ENCODE measurements at regions not wholly inside any gene's neighbourhood (a gene's known extent, or its start where the extent isn't known, plus 50 kb on each side); places are given as distances from the start of the nearest gene placed in this dataset.
"Not testable (repeated sequence)": the region's sequence is repeated elsewhere in the genome, so short reads cannot be mapped to it uniquely, and the experiment has no call there.

DNA sequence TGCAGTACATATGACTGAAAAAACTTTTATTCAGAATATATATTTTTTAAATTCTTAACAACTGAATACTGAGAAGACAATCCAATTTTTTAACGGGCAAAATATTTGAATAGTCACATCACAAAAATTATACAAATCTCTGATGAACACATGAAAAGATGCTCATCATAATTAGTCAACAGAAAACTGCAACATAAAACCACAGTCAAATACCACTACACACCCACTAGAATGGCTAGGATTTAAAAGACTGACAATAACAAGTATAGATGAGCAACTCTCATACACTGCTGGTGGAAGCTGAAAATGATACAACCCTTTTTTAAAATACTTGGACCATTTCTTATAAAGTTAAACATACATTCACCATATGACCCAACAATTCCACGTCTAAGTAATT is 87.7 kb upstream of the TNFSF4 start:
- no peaks in the 10 kb centered on the region for H3K27me3 ChIP-seq
- no peak for DNase-seq
- no peaks in the 10 kb centered on the region; the same call in 1 of the 2 replicates for H3K9me3 ChIP-seq
- H3K36me3 ChIP-seq, result no peaks in the 10 kb centered on the region
- H3K4me3 ChIP-seq, result no peak overlapping the region

DNA sequence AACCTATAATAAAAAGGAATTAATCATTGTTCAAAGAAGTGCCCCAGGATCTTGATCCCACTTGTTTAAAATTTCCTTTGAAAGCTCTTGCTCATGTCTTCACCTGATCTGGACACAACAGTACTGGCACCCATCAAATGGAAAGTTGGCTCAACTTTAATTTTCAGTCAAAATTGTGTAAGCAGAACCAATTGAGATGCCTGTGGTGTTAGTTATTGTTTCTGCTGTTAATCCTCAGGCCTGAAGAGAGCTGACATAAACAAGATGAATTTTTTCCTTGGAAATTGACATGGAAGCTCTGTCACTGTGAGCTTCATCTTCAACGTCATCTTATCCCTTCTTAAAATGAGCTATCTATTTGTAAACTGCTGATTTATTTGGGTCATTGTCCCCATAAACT is 88.3 kb upstream of the TNFSF4 start:
- no peak for DNase-seq
- Histone ChIP-seq H3K27me3 (no peaks in the 10 kb centered on the region), H3K4me3 (no peak overlapping the region), H3K36me3 (no peaks in the 10 kb centered on the region), H3K9me3 (no peaks in the 10 kb centered on the region; the same call in 1 of the 2 replicates)

DNA sequence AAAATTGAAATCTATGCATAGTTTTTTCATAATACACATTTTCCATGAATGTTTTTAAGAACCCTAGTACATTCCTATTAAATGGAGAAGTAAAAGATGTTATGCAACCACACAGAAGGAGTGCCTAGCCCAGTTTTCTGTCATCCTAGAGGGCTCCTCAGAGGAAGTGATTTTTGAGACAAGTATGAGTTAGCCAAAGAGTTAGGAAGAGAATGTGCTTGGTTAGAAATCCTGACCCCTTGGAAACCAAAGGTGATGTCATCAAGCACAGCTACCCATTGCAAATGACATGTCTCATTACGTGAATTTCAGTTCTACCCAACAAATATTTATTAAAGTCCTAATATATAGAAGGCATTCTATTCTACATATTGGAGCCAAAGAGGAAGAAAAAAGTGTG is 88.9 kb upstream of the TNFSF4 start:
- Histone ChIP-seq H3K9me3 (no peaks in the 10 kb centered on the region; the same call in 1 of the 2 replicates), H3K4me3 (no peak overlapping the region), H3K27me3 (no peaks in the 10 kb centered on the region), H3K36me3 (no peaks in the 10 kb centered on the region)
- DNase-seq, result no peak

DNA sequence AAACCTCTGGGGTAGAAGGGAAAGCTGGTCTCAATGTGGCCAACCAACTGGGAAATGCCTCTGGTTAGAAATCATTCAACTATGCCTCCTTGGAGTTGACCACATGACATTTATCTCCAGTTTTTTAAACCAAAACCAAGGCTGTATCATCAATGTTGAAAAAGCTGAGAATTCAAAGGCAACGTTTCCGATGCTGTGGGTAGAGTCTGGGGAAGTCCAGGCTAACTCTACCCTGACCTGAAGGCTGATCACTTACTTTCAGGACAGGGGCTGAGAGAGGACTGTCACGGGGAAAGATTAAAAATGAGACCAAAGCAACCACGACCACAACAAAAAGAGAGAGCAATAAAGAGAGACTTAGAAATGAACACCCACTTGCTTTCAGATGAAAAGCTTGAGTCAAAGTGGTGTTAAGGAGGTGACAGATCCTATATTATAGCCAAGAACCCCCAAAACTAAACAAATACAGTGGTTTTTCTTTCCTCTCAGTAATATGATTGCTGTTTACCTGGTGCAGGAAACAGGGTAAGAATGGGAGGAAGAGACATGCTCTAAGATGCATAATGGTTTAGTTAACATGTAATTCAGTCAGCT is 90.8 kb upstream of the TNFSF4 start:
- H3K36me3 ChIP-seq, result no peaks in the 10 kb centered on the region
- H3K4me3 ChIP-seq, result no peak overlapping the region
- H3K9me3 ChIP-seq, result no peaks in the 10 kb centered on the region; the same call in 1 of the 2 replicates
- no peaks in the 10 kb centered on the region for H3K27me3 ChIP-seq
- no peak for DNase-seq

DNA sequence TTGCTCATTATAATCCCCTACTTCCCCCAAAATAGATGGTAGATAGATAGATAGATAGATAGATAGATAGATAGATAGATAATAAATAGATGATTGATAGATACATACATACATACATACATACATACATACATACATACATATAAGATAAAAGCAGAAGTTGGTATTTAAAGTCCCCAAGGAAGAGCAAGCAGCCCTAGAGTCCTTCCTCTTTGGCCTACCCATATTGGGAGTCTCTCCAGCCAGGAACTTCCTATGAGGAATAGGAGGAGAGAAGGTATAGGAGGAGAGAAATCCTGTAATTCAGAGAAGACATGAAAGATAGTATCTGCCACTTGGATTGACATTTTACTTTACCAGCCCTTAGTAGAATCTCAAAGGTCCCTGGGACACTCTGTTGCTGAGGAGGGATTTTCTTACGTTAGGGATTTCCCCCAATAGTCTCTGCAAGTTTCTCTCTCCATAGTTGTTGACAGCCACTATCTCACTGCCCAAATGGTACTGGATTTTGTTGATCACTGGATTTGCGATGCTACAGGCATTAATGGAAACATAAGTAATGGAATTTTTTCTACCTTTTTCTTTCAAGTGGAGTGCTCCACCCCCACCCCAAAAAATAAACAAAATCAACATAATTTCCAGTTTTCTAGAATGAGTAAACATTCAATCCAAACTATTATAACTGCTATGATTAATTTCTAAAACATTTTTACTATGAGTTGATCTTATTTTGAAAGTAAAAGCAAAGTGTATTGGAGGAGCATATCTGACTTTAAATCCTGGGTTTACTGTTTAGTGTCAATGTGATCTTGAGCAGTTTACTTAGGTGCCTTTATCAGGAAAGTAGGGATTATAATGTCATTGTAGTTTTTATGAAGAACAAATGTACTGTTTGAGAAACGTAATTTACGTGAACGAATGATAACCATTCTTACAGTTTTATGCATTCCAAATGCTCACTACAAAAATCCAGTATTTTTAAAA is 93.2 kb upstream of the TNFSF4 start:
- H3K27me3 ChIP-seq, result no peaks in the 10 kb centered on the region
- no peaks in the 10 kb centered on the region for H3K9me3 ChIP-seq
- no peaks in the 10 kb centered on the region for H3K36me3 ChIP-seq
- DNase-seq, result no peak
- H3K4me3 ChIP-seq, result no peak overlapping the region

DNA sequence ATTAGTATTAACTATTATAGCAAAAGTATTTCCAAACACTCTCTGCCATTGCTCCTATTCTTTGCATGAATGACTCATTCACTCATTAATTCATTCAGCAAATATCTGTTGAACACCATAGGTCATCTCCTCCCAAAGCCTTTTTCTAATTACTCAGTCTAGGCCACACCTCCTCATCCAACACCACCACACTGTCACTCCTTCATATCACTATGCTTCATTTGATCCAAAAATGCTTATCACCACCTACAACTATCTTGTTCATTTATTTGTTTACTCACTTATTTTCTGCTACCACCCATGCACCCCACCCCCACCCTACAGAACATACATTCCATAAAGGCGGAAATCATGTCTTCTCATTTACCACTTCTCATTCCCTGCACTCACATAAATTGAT is 94.4 kb upstream of the TNFSF4 start:
- no peaks in the 10 kb centered on the region for H3K9me3 ChIP-seq
- DNase-seq, result no peak
- H3K36me3 ChIP-seq, result no peaks in the 10 kb centered on the region
- no peaks in the 10 kb centered on the region for H3K27me3 ChIP-seq
- no peak overlapping the region for H3K4me3 ChIP-seq

DNA sequence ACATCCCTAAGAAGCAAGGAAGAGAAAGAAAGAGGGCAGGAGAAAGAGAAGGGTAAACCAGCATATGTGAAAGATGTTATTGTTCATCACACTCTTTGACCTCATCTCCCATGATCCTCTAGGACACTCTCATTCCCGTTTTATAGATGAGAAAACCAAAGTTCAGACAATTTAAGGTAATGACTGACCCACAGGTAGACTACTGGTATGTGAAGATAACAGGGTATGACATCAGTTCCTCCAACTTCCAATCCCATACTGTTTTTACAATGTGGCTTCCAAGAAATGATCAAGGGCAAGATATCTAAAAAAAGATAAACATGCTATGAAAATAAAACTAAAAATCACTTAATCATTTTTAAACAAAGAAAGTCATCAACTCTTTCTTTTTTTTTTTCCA is 95.2 kb upstream of the TNFSF4 start:
- H3K4me3 ChIP-seq, result no peak overlapping the region
- H3K27me3 ChIP-seq, result no peaks in the 10 kb centered on the region
- no peaks in the 10 kb centered on the region for H3K9me3 ChIP-seq
- H3K36me3 ChIP-seq, result no peaks in the 10 kb centered on the region
- DNase-seq, result no peak

DNA sequence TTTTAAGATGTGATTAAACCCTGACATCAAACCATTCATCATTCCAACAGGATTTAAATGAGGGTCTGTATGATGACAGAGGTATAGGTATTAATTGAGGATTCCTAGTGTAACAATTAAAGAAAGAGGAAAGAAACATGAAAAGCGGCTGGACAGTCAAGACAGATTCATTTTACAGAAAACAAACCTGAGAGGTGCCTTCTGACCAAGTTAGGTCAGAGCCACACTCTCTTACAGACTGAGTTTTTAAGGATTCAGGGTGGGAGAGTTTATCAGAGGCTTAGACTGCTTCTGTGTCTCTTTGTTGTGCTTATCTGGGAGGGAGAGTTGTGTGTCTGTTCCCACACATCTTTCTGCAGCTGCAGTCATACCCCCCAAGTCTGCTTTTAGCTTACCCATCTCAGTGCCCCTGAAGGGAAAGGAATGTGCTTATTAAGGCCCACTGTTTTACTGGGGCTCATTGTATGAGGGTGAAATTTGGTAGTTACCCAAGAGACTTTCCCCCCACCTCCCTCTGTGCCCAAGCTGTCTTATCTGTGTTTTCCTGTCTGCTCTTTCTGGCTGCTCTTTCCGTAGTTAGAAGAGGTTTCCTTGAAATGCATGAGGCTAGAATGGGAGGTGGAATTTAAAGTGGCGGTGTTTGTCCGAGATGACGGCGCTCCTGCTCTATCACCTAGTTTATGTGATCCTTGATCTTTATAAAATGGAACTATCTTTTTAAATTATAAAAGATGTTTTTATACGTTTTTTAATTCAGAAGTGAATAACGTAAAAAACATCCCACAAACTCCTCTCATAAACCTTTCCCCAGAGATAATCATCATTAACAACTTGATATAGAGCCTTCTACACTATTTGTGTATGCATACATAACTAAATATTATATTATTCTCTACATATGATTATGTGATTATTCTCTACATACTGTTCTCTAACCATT is 96.0 kb upstream of the TNFSF4 start:
- Histone ChIP-seq H3K4me3 (no peak overlapping the region), H3K9me3 (no peaks in the 10 kb centered on the region), H3K27me3 (no peaks in the 10 kb centered on the region), H3K36me3 (no peaks in the 10 kb centered on the region)
- no peak for DNase-seq

DNA sequence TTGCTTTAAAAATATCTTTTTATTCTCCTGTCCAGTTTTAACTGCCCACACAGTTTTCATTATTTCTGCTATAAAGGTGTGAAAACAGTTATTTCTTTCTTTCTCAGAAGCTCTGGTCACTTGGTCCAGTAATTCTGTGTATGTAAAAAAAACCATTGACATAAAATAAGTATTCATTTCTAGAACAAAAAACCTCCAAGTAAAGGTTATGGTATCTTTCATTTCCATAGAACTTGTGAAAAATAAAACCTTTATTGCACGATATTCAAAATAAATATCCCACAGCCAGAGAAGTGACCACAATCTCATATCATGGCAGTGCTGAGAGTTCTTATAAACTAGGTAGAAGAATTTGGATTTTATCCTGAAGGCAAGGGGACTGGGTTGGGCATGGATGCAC is 96.9 kb upstream of the TNFSF4 start:
- Histone ChIP-seq H3K9me3 (no peaks in the 10 kb centered on the region), H3K27me3 (no peaks in the 10 kb centered on the region), H3K4me3 (no peak overlapping the region), H3K36me3 (no peaks in the 10 kb centered on the region)
- no peak for DNase-seq

DNA sequence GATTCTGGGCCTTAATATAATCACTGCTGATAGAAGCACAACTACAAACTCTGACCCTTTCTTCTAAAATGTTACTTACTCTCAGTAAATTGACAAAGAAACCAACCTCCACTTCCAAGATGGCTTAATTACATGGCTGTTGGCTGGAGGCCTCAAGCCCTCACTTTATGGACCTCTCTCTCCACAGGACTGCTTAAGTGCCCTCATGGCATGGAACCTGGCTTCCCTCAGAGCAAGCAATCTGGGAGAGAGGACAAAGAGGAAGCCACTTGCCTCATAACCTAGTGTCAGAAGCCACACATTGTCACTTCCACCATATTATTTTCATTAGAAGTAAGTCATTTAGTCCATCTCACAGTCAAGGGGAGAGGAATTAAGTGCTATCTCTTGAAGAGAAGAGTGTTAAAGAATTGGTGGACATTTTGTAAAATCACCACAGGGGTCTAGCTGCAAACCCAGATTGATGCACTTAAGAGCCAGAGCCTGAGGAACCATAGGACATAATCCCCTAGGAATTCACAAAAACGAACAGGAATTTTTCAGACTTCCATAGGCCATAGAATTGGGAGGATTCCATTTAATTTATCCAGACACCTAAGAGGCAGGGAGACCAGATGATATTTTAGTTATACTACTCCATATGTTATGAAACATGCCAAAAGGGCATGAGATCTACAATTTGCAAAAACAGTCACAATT is 97.5 kb upstream of the TNFSF4 start:
- H3K9me3 ChIP-seq, result no peaks in the 10 kb centered on the region
- no peak overlapping the region for H3K4me3 ChIP-seq
- H3K36me3 ChIP-seq, result no peaks in the 10 kb centered on the region
- DNase-seq, result no peak
- no peaks in the 10 kb centered on the region for H3K27me3 ChIP-seq

DNA sequence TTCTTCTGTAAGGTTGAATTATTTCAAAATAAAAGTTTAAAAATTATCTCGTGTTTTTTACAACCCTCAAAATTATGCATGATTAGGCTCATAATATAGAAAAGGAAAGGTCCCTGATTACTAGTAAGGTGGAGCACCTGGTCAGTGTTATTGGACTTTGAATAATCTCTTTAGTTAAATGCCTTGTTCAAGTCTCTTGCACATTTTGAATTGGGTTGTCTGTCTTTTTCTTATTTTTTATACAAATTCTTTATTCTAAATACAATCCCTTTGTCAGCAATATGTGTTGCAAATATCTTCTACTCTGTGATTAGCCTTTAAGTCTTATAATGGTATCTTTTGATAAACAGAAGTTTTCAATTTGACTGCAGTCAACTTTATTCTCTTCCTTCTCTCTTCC is 100.7 kb upstream of the TNFSF4 start:
- no peaks in the 10 kb centered on the region for H3K36me3 ChIP-seq
- H3K4me3 ChIP-seq, result no peak overlapping the region
- DNase-seq, result no peak
- H3K9me3 ChIP-seq, result peaks cover 2% of the 10 kb centered on the region; the same call in 1 of the 2 replicates
- no peaks in the 10 kb centered on the region for H3K27me3 ChIP-seq

DNA sequence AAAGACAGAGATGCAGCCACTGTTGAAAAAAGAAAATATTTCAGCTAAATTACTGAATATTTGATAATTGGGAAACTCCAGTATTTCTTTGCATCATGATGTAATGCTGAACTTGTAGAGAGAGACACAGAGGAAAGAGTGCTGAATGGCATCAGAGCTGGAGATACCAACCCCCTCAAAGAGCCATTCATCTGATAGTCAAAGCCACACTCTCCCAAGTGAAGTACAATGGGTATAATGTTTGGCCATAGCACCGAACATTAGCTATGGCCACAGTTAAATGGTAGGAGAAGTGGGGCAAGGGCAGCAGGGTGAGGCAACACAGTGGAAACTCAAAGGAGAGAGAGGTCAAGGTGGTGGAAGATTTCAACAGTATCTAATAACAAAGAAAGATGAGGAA is 107.5 kb upstream of the TNFSF4 start:
- H3K4me3 ChIP-seq, result no peak overlapping the region
- no peaks in the 10 kb centered on the region for H3K36me3 ChIP-seq
- DNase-seq, result no peak
- peaks cover 2% of the 10 kb centered on the region; the same call in 1 of the 2 replicates for H3K9me3 ChIP-seq
- H3K27me3 ChIP-seq, result no peaks in the 10 kb centered on the region

DNA sequence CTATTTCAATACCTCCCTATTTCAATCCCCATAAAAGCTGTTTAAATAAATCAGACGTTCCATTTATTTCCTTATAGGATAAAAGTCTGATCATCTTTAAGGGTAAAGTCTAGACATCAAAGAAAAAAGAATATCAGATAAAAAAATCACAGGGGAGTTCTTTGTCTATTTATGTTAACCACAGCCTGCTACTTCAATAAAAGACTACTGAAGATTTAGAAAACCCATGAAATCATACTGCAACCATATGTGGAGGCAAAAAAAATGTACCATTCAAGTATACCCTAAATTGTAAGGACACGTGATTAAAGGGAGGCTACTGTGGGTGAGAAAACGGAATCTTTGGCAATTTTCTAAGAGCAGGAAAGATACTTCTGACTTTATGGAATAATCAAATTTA is 108.2 kb upstream of the TNFSF4 start:
- H3K27me3 ChIP-seq, result no peaks in the 10 kb centered on the region
- no peaks in the 10 kb centered on the region for H3K36me3 ChIP-seq
- DNase-seq, result no peak
- no peaks in the 10 kb centered on the region; the same call in 1 of the 2 replicates for H3K9me3 ChIP-seq
- no peak overlapping the region for H3K4me3 ChIP-seq

DNA sequence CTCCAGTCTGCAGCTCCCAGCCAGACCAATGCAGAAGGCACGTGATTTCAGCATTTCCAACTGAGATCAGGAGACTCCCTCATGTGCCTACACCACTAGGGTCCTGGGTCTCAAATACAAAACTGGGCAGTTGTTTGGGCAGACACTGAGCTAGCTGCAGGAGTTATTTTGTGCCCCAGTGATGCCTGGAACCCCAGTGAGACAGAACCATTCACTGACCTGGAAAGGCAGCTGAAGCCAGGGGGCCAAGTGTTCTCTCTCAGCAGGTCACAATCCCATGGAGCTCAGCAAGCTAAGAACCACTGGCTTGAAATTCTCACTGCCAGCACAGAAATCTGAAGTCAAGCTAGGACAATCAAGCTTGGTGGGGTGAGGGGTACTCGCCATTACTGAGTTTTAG is 111.7 kb upstream of the TNFSF4 start:
- no peak overlapping the region for H3K4me3 ChIP-seq
- no peak for DNase-seq
- peaks cover 3% of the 10 kb centered on the region; the same call in 1 of the 2 replicates for H3K9me3 ChIP-seq
- H3K27me3 ChIP-seq, result no peaks in the 10 kb centered on the region
- no peaks in the 10 kb centered on the region for H3K36me3 ChIP-seq

DNA sequence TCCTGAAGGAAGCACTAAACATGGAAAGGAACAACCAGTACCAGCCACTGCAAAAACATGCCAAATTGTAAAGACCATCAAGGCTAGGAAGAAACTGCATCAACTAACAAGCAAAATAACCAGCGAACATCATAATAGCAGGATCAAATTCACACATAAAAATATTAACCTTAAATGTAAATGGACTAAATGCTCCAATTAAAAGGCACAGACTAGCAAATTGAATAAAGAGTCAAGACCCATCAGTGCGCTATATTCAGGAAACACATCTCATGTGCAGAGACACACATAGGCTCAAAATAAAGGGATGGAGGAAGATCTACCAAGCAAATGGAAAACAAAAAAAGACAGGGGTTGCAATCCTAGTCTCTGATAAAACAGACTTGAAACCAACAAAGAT is 117.2 kb upstream of the TNFSF4 start:
- H3K27me3 ChIP-seq, DNase-seq, H3K9me3 ChIP-seq, H3K36me3 ChIP-seq, H3K4me3 ChIP-seq: not testable (repeated sequence)

DNA sequence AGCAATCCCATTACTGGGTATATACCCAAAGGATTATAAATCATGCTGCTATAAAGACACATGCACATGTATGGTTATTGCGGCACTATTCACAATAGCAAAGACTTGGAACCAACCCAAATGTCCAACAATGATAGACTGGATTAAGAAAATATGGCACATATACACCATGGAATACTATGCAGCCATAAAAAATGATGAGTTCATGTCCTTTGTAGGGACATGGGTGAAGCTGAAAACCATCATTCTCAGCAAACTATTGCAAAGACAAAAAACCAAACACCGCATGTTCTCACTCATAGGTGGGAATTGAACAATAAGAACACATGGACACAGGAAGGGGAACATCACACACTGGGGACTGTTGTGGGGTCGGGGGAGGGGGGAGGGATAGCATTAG is 120.9 kb upstream of the TNFSF4 start:
- not testable (repeated sequence) for H3K36me3 ChIP-seq, H3K9me3 ChIP-seq, DNase-seq, H3K27me3 ChIP-seq, H3K4me3 ChIP-seq

Data from MG63 (cell line).